CD4-positive, alpha-beta T cell (primary cell): ENCODE measurements at regions not wholly inside any gene's neighbourhood (a gene's known extent, or its start where the extent isn't known, plus 50 kb on each side); places are given as distances from the start of the nearest gene placed in this dataset.

Source experiments
- ATAC-seq: fragments of 200-7000 bp; cut with Tn5 transposase; one replicate; pipeline ENCODE4 v1.10.0; 2022; ENCODE audit warnings: mild to moderate bottlenecking; ENCODE audit not compliant: poor library complexity
- CTCF ChIA-PET: fragments of 350-600 bp; sonication (Branson Sonifier 250); formaldehyde crosslinking; loops from one replicate; lab custom pipeline; 2021; ENCODE audit warnings: antibody characterized with exemption, inconsistent platforms; lab: Charles Lee
- POLR2A ChIA-PET: fragments of 350-600 bp; sonication (Branson Sonifier 250); formaldehyde crosslinking; loops from one replicate; lab custom pipeline; 2021; ENCODE audit warnings: antibody characterized with exemption, inconsistent platforms; lab: Charles Lee
- DNase-seq, 14 experiments: peaks; one replicate each; pipeline ENCODE4 v3.0.0-alpha.2; 2013 to 2020; ENCODE audit warnings: mixed read lengths in 2 of 14
- H3K27ac ChIP-seq, 2 donors: one replicate each; pipeline versions ENCODE4 v1.5.1 to v1.7.0; 2013; ENCODE audit warnings: low read length in 2 of 2, low read depth in 1 of 2, mild to moderate bottlenecking in 1 of 2
- H3K27me3 ChIP-seq, 2 experiments: 1 replicate in 1 of 2; 2 replicates in 1 of 2; pipeline versions ENCODE4 v1.6.1 to v1.7.0; 2013; ENCODE audit warnings: low read length in 2 of 2, control low read depth in 1 of 2, mild to moderate bottlenecking in 1 of 2, moderate library complexity in 1 of 2; ENCODE audit not compliant: insufficient read depth in 2 of 2, control insufficient read depth in 1 of 2
- H3K36me3 ChIP-seq: one replicate; pipeline ENCODE4 v1.6.1; 2013; ENCODE audit warnings: low read length, control low read depth; ENCODE audit not compliant: insufficient read depth
- H3K4me1 ChIP-seq: one replicate; pipeline ENCODE4 v1.6.1; 2013; ENCODE audit warnings: low read length, control low read depth; ENCODE audit not compliant: insufficient read depth
- H3K4me3 ChIP-seq: one replicate; pipeline ENCODE4 v1.5.1; 2013; ENCODE audit warnings: mild to moderate bottlenecking, low read length, moderate library complexity
- H3K9me3 ChIP-seq, 2 experiments: 1 replicate in 1 of 2; 2 replicates in 1 of 2; pipeline versions ENCODE4 v1.6.1 to v1.7.0; 2013; ENCODE audit warnings: low read length in 2 of 2, mild to moderate bottlenecking in 2 of 2, control low read depth in 1 of 2, moderate library complexity in 1 of 2; ENCODE audit not compliant: control insufficient read depth in 1 of 2, insufficient read depth in 1 of 2
- H3K27ac Mint-ChIP-seq: one replicate; pipeline ENCODE4 v1.8.0; 2020; ENCODE audit warnings: mixed read lengths
- H3K27me3 Mint-ChIP-seq: one replicate; pipeline ENCODE4 v1.8.0; 2021; ENCODE audit warnings: mixed read lengths
- H3K36me3 Mint-ChIP-seq: one replicate; pipeline ENCODE4 v1.8.0; 2021; ENCODE audit warnings: low read depth, mixed read lengths
- H3K4me1 Mint-ChIP-seq: one replicate; pipeline ENCODE4 v1.8.0; 2021; ENCODE audit warnings: low read depth, mixed read lengths
- H3K4me3 Mint-ChIP-seq: one replicate; pipeline ENCODE4 v1.8.0; 2020; ENCODE audit warnings: mild to moderate bottlenecking, mixed read lengths
- H3K9me3 Mint-ChIP-seq: one replicate; pipeline ENCODE4 v1.8.0; 2020; ENCODE audit warnings: mixed read lengths
- intact Hi-C, 2 experiments: fragments of 100-400 bp; cut with DNase I in 1 of 2; cut with micrococcal nuclease in 1 of 2; formaldehyde crosslinking; loops; one replicate each; pipeline versions ENCODE4 v1.15.1 to v1.9.0; 2023 to 2025; cut with DNase I, micrococcal nuclease
- TF ChIP-seq, protein P1 (sequence below): fragments of 200-600 bp; IDR thresholded peaks from one replicate; pipeline ENCODE4 v1.8.0; 2022; ENCODE audit warnings: antibody characterized with exemption, mild to moderate bottlenecking

DNA sequence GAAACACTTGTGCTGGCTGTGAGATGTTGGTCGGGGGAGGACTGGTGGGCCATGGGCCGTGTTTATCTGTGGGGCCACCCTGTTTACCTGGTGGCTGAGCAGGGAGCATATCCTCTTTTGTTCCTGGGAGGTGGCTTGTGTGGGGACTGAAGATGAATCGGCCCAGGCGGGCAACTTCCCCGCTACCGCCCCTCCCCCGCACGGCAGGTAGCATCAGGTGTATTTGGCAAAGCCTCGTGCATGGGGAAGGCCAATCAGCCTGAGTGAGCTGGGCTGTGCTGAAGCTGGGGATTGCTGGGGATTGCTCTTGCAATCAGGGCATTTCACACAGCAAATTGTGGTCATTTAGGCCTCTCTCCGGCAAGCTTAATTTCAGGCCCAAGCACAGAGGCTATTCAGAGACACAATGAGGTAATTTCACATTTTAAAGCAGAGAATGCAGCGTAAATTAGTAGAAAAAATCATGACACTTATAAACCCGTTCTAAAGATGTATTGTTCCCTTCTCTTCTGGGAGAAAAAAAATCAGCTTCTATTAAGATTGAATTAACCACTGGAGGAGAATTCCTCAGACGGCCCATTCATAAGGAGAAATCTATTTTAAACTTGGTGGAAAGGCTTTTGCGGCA lies 197.7 kb upstream of the POU3F1 start:
- Mint-ChIP-seq H3K36me3 (no peaks in the 10 kb centered on the region), H3K9me3 (no peaks in the 10 kb centered on the region), H3K27me3 (peaks cover 12% of the 10 kb centered on the region), H3K27ac (no peak overlapping the region), H3K4me1 (no peaks in the 10 kb centered on the region), H3K4me3 (no peak overlapping the region)
- Histone ChIP-seq H3K36me3 (no peaks in the 10 kb centered on the region), H3K9me3 (no peaks in the 10 kb centered on the region), H3K4me1 (no peaks in the 10 kb centered on the region), H3K4me3 (no peak overlapping the region), H3K27ac (no peak overlapping the region), H3K27me3 (peaks cover 0 to 8% of the 10 kb centered on the region in 2 experiments)
- intact Hi-C loops, result no loop called here
- DNase-seq (no peak), ATAC-seq (no peak)
- TF ChIP-seq, protein P1, sequence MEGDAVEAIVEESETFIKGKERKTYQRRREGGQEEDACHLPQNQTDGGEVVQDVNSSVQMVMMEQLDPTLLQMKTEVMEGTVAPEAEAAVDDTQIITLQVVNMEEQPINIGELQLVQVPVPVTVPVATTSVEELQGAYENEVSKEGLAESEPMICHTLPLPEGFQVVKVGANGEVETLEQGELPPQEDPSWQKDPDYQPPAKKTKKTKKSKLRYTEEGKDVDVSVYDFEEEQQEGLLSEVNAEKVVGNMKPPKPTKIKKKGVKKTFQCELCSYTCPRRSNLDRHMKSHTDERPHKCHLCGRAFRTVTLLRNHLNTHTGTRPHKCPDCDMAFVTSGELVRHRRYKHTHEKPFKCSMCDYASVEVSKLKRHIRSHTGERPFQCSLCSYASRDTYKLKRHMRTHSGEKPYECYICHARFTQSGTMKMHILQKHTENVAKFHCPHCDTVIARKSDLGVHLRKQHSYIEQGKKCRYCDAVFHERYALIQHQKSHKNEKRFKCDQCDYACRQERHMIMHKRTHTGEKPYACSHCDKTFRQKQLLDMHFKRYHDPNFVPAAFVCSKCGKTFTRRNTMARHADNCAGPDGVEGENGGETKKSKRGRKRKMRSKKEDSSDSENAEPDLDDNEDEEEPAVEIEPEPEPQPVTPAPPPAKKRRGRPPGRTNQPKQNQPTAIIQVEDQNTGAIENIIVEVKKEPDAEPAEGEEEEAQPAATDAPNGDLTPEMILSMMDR, result no peak
- POLR2A ChIA-PET, result no interaction called here
- CTCF ChIA-PET, result no interaction called here

DNA sequence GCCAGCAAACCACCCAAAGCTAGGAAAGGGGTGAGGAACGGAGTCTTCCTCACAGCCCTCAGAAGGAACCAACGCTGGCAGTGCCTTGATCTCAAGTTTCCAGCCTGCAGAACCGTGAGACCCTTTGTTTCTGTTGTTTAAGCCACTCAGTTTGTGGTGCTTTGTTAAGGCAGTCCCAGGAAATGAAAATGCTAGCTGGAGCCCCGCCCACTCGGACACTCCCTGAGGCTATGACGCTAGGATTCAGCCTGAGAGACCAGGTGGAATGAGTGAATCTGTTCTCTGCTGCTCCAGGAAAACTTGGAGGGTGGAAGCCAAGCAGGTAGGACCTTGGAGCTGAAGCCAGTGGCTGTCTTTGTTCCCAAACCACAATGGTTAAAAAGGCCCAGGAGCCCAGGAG lies 196.5 kb upstream of the POU3F1 start:
- no peaks in the 10 kb centered on the region for H3K36me3 Mint-ChIP-seq
- DNase-seq (no peak), ATAC-seq (no peak)
- intact Hi-C loops, result no loop called here
- peaks cover 0 to 8% of the 10 kb centered on the region in 2 experiments for H3K27me3 ChIP-seq
- no peak overlapping the region for H3K4me3 ChIP-seq
- no peaks in the 10 kb centered on the region for H3K9me3 ChIP-seq
- no peaks in the 10 kb centered on the region for H3K36me3 ChIP-seq
- H3K27ac Mint-ChIP-seq, result no peak overlapping the region
- H3K4me3 Mint-ChIP-seq, result no peak overlapping the region
- no peaks in the 10 kb centered on the region for H3K4me1 ChIP-seq
- no peaks in the 10 kb centered on the region for H3K4me1 Mint-ChIP-seq
- H3K27ac ChIP-seq, result no peak overlapping the region
- peaks cover 6% of the 10 kb centered on the region for H3K27me3 Mint-ChIP-seq
- TF ChIP-seq, protein P1, result no peak
- no peaks in the 10 kb centered on the region for H3K9me3 Mint-ChIP-seq
- ChIA-PET CTCF (no interaction called here), POLR2A (no interaction called here)

DNA sequence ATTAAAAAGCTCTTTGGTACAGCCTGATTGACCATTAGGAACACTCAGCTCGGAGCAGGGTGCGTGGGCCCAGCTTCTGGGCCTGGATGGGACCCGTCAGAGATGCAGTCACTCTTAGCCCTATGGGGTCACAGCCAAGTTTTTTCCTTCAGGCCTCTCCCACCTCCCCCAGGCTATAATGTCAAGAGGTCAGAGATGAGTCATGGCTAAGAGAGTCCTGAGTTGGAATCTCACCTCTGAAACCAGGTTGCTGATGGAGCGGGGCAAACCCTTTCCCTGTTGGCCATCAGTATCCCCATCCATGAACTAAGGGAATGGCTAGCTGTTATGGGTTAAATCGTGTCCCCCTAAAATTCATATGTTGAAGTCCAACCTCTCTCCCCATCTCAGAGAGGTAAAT lies 195.9 kb upstream of the POU3F1 start:
- intact Hi-C loops, result no loop called here
- no peak for DNase-seq
- ChIA-PET CTCF (no interaction called here), POLR2A (no interaction called here)
- H3K27ac ChIP-seq, result no peak overlapping the region
- Mint-ChIP-seq H3K4me1 (no peaks in the 10 kb centered on the region), H3K27me3 (no peaks in the 10 kb centered on the region), H3K4me3 (no peak overlapping the region), H3K9me3 (no peaks in the 10 kb centered on the region), H3K27ac (no peak overlapping the region), H3K36me3 (no peaks in the 10 kb centered on the region)
- no peaks in the 10 kb centered on the region for H3K9me3 ChIP-seq
- H3K27me3 ChIP-seq, result peaks cover 0 to 3% of the 10 kb centered on the region in 2 experiments
- no peaks in the 10 kb centered on the region for H3K4me1 ChIP-seq
- ATAC-seq, result no peak
- TF ChIP-seq, protein P1, result no peak
- H3K4me3 ChIP-seq, result no peak overlapping the region
- no peaks in the 10 kb centered on the region for H3K36me3 ChIP-seq
